Muscle of arm (tissue), 1 donor: ENCODE measurements at regions not wholly inside any gene's neighbourhood (a gene's known extent, or its start where the extent isn't known, plus 50 kb on each side); places are given as distances from the start of the nearest gene placed in this dataset.

ENCODE experiments used
- DNase-seq: peaks from one replicate; pipeline ENCODE4 v3.0.0-alpha.2; 2013

DNA sequence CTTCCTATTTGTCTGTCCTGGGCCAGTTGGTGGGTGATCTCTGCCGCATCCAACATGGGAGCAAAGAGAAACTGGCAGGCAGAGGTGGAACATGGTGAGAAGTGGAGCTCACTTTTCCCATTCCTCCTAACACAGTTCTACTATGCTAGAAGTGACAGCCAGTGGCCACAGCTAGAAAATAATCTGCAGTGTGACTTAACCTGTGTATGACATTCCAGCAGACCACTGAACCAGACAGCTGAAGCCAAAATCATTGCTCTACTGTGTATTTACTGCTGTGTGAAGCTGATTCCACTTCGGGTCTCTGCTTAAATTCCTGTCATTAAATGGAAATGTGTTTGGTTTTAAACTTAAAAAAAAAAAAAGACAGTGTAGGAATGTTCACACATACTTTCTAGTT lies 523.0 kb downstream of the MTRR start:
- no peak for DNase-seq

DNA sequence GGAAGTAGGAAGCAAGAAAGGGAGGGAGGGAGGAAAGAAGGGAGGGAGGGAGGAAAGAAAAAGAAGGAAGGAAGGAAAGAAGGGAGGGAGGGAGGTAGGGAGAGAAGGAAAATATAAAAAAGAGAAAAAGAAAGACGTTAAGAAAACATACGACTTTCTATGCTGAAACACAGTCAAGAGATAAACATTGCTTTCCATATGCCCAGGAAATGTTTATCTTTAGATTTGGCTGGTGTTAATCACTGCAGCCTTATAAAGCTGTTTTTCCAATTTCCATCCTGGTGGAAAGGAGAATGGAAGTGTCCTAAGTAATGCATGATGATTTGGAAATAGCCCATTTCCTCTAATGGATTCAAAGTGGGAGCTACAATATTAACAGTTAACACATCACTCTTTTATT lies 524.3 kb downstream of the MTRR start:
- DNase-seq, result no peak

DNA sequence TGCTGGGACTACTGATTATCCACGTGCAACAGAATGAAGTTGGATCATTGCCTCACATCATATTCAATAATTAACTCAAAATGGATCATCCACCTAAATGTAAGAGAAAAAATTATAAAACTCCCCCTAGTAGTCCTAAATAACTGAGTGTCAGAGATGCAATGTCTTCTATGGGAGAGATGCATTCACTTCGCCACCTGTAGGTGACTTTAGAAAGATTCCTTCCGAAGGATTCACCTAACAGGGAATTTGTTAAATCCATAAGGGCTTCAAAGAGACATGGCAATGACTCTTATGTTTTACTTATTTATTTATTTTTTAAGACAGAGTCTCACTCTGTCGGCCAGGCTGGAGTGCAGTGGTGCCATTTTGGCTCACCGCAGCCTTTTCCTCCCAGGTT lies 526.0 kb downstream of the MTRR start:
- DNase-seq, result no peak

DNA sequence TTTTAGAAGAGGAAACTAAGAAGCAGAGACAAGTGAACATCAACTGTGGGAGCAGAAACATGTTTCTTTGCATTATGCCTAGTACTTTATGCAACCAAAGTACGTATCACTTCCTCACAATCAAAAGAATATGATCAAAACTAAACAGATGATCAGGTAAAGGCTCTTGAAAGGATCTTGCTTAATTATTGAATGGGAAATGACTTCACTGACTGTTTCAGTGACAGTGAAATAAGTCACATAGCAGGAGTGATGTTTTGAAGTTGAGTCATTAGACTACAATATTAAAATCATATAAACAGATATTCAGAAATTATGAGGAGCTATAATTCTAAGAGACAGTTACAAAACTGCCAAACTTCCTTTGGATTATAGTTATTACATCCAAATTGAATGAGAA lies 527.3 kb downstream of the MTRR start:
- DNase-seq, result no peak

DNA sequence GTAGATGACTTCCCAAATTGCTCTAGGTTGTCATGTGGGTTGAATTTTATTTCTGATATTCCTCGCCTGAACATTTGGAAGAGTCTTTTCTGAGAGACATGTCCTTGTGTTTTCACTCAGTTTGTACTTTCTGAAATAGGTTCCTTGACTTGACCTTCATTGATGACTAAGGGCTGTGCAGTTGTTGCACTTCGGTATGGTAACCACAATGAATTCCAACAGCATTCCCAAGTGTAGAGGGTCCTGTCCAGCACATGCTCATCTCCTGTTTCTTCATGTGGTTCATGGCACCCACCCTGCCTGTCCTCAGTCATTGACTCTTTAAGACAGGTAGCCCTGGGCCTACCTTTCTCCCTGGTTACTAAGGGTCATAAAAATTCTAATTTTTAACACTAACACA lies 527.8 kb downstream of the MTRR start:
- DNase-seq, result no peak

DNA sequence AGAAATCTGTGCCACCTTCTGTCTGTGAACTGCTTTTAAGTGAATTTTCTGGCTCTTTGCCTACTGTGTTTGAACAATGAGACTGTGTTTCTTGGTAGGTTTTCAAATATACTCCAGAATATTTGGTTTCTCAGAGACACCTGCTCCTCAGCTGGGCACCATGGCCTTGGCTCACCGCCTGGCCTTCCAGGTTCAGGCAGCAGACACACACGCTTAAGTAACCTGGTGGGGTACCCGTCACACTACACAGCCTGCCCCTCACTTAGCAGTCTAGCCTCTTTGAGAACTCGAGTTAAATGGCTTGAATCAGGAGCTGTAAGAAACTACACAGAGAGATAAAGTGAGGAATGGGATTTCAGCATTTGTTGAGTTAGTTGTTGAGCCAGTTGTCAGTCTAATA lies 530.5 kb downstream of the MTRR start:
- no peak for DNase-seq

DNA sequence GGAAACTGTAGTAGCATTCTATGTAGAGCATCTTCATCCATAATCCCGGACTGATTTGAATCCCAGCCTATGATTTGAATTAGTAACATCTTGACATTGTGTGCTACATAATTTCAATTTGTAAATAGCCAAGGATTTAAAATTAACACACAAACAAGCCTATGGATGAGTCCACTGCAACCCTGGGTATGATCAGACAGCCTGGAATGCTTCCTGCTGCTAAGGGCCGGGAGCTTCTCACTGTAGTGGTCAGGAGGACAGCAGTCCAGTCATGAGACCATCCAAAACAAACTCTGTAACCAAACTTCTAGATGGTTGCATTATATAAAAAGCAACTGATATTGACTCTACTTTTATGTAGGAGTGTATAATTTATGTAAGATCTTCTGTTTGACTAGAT lies 539.3 kb downstream of the MTRR start:
- no peak for DNase-seq

DNA sequence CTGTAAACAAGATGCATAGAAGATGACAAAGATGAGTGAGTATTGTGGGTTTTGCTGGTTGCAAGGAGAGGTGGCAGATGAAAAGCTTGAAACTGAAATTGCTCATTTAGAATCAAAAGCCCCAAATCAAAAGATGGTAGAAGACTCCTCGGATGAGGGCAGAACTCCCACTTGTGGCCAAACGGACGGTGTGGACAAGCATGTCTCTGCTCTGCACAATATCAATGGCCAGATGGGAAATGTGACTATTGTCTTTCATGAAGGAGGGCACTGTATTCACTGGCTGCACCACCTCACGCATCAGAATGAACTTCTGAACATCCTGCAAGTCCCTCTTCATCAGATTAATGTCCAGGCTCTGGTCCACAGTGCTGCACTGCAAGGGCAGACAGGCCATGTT lies 541.7 kb downstream of the MTRR start:
- no peak for DNase-seq

DNA sequence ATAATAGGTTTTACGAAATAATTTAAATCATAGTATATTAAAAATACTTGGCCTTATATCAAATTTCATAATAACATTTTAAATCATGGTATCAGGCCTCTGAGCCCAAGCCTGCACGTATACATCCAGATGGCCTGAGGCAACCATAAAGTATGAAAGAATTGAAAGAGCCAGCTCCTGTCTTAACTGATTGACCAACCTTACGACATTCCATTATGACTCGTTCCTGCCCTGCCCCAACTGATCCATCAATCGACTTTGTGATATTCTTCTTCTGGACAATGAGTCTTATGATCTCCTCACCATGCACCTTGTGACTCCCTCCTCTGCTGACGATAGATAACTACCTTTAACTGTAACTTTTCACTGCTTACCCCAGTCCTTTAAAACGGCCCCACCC lies 545.0 kb downstream of the MTRR start:
- DNase-seq, result no peak

DNA sequence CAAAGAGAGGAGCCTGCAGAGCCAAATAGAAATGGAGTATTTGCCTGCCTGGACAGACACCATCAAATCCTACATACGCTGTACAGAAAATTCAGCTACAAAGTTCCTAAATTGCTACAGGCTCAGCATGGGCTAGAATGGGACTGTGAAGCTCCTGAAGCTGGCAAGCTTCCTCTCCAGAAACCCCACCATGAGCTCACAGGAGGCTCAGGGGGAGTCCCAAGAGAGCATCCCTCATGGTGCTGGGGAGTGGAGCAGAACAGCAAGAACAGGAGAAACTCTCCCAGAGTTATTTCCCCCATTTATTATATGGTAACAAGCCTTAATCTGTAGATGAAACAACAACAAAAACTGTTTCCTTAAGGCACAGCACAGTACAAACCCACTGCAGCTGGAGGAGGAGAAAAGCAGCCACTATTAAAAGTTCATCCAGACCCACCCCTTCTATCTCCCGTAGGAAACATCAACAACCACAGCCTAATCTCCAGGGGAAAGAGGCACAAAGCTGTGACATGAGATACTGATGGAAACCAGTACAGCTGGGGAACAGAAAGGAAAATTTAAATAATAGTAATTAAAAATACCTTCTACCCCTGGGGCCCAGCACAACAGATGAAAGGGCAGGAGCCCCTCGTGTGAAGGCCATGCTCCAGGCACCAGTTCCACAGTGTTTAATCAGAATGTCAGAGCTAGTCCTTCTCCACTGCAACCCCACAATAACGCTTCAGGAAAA lies 548.5 kb downstream of the MTRR start:
- DNase-seq, result no peak

DNA sequence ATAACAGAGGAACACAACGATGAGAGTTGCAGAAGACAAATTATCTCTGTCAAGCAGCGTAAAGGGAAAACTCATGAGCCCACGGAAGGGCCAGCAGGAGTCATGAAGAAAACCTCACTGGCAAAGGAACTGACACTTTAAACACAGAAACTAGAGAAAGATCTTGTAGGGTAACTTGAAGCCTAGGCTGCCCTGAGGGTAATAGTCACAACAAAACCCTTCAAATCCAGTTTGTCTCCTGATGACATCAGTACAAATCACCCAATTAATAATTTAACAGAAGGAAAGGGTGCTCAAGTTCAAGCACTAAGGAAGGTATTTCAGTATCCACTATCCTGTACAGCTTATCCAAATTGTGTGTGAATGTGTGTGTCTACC lies 549.1 kb downstream of the MTRR start:
- no peak for DNase-seq

DNA sequence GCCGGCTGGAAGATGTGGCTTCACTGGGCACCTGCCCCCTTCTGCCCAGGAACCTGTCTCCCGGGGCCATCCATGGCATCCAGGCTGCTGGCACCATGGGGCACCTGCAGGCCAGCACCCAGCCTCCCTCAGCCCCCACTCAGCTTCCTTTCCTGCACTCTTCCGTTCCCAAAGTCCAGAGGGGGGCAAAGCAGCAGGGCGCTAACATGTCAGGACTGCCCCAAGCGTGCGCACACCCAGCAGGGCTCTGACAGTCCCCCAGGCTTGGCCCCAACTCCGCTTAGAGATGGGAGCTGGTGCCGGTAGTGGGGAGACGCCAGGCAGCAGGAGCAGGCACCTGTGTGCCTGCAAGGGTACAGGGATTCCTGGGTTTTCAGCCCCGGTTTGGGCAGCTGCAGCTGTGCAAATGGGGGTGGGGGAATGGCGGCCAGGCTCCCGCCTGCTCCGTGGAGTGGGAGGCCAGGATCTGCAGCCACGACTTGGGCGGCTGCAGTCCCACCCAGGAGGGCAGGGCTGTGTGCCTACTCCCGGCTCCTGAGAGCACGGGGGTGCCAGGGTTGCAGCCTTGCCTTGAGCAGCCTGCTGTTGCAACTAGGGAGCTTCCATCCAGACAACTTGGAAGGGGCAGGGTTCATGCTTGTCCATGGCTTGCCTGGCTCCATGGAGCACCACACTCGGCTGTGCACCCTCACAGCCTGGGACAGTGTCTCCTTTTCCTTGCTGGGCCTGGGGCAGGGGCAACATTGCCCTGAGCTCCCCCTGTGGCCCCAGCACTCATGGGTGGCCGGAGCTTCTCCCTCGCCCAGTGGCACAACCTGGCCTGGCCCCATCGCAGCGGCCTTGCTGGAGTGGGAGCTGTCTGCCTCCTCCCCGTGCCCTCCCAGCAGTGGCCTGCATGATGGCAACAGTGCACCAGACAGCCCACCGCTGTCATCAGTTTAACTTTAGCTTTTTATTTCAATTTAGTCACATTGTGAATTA lies 561.1 kb downstream of the MTRR start:
- no peak for DNase-seq

DNA sequence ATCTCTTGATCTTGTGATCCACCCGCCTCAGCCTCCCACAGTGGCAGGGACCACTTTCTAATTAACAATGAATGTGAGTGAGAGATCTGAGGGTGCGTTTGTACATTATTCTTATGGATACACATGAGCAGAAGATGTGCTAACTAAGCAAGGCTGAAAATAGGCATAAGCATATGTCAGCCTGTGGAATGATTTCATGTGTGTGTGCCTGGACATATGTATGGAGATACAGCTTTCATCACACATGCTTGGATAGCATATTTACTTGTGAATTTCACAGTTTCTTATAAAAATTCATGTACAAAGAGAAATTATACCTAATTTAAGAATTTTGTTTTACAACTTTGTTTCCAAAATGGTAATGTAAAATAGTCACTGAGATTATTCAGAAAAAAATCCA lies 565.6 kb downstream of the MTRR start:
- no peak for DNase-seq

DNA sequence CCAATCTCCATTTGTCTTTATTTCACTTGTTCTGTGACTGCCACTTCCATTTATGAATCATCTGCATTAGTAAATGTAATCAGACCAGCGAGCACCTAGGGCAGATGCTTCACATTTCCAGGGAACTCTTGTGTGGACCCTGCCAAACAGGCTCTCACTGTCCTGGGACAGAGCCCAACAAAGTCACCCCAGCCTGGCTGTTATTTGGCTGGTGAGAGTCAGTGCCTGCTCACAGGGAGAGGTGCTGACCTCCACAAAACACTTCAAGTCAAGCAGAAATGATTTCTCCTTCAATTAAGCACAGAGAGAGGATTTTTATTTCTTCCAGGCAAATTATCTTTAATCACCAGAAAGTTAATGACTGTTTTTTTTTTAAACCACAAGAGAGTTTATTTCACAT lies 568.0 kb downstream of the MTRR start:
- no peak for DNase-seq

DNA sequence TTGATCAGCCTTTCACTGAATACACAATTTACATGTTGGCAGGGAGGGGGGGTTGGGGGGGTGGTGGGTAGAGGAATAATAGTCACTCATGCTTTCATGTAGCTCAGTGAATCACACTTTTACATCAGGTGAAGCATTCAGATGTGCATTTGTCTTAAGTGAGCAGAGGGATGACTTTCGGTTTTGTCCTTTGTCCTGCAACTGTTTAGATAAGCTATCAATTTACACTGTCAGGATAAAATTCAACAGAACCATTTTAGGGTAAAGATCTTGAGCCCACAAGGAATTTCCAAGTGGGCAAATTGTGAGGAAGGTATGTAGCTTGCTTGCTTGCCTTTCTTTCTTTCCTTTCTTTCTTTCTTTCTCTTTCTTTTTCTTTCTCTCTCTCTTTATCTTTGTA lies 576.2 kb downstream of the MTRR start:
- no peak for DNase-seq

DNA sequence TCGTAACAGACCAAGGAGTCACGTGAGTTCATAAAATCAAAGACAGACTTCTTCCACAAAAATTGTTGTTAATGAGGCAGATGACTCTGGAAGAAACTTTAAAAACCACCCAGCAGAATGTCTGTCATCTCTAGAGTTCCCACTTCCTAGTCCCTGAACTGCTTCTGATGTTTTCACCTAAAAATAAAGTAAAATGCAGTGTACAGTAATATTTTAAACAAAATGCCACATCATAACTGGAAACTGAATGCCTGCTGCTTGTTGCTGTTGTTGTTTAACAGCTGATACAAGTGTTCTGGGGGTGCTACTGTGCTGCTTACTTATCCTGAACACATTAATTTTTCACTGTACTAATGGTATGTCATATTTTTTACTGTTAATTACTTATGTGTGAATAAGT lies 577.2 kb downstream of the MTRR start:
- DNase-seq, result no peak

DNA sequence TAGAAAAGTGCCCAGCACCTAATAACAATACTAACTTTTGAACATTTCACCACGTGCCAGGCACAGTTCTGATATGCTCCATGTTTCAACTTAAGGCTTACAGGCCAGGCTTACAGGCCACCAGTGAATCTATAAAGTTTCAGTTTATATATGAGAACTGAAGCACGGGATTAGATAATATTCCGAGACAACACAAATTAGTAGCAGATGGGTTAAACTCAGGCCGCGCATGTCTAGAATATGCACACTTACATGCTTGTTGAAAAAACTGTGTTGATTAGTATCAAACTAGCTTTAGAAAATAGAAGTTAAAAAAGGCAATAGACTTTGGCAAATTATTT lies 587.9 kb downstream of the MTRR start:
- DNase-seq, result no peak

DNA sequence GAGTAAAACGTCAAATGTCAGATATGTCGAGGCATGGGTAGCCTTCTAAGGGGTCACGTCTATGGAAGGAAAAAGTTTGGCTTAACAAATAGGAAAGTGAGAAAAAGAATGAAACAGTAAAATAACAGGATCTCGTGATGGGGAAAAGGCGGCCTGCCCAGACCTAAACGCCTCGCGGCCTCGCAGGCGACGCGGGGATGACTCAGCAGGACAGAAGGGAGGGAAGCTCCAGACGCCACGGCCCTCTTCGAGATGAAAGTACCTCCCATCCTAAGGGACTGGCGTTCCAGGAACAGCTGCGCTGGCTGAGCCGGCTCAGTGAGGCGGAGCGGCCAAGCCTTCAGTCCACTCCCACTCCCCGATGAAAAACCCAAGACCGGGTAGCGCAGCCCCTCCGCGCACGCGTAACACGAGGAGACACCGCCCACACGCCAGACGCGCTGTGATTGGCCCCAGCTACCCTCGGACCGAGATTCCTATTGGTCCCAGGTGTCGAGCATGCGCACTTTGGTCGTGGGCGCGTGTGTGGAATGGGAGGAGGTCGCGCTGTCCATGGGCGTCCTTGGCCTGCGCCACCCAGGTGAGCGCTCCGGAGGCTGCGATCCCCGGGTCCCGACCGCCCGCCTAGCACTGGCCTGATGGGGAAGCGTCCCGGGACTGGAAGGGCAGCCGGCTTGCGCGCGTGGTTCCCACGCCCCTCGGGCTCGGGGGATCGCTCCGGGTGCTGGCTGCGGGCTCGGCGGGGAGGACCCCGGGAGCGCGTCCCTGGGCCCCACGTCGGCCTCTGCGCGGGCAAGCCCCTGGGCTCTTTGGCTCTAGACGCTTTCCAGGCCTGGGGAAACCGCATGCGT lies 588.5 kb downstream of the MTRR start:
- peak; percentile 95 for DNase-seq

DNA sequence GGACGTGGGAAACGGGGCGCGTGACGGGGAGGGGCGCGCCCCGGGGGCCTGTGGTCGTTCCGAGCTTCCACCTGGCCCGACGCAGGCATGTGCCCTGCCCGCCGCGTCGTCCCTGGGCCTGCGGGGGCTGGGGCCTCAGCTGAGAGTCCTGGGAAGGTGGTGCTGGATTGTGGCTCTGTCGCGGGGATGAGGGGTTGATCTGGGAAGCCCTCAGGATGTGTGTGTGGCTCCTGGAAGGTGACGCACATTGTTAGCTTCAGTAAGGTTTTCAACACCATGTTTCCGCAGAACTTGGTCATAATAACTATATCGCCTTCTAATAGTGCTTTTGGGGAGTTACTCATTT lies 589.1 kb downstream of the MTRR start:
- DNase-seq, result no peak

DNA sequence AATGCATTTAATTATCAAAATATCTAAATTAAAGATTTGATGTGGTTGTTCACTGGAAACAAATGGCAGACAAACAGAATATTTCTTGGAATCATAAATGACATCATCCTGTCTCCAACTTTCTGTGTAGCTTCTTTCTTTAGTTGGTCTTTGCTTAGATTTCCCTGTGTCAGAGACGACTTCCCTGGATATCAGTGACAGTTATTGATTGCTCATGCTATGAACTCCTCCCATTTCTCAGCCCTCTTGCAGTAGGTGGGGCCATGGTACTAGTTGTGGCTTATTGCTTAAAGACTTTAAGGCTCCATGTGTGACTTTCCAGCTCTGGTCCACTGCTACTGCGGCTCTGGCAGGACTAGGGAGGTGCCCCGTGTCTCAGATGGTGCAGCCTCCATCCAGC lies 592.6 kb downstream of the MTRR start:
- DNase-seq, result no peak

DNA sequence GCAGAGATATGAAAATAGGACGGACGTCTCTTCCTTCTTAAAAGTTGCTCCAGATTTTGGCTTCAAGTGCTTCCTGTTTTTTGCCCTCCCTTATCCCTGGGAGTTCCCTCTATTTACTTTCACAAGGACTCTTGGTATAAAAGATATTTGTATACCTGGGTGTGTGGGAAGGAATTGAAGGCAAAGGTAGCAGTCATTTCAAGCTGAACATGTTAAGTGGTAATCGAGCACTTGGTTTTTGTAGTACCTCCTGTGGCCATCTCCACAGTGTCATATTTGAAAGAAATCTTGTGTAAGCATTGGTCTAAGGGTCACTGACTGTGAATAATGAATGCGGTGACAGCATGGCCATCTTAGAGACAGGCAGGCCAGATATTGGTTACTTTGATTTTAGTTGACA lies 593.6 kb downstream of the MTRR start:
- no peak for DNase-seq

DNA sequence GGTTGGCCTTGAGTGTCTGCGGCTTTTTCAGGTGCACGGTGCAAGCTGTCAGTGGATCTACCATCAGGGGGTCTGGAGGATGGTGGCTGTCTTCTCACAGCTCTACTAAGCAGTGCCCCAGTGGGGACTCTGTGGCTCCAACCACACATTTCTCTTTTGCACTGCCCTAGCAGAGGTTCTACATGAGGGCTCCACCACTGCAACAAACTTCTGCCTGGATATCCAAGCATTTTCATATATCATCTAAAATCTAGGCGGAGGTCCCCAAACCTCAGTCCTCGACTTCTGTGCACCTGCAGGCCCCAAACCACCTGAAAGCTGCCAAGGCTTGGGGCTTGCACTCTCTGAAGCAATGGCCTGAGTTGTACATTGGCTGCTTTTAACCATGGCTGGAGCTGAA lies 601.5 kb downstream of the MTRR start:
- no peak for DNase-seq

DNA sequence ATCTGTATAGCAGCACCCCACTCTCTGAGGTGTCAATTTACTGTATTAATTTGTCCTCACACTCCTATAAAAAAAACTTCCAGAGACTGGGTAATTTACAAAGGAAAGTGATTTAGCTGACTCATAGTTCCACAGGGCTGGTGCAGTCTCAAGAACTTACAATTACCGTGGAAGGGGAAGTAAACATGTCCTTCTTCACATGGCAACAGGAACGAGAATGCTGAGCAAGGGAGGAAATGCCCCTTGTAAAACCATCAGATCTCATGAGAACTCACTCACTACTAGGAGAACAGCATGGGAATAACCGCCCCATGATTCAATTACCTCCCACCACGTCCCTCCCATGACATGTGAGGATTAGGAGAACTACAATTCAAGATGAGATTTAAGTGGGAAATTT lies 602.6 kb downstream of the MTRR start:
- DNase-seq, result no peak
